ENCODE measurements at regions not wholly inside any gene's neighbourhood (a gene's known extent, or its start where the extent isn't known, plus 50 kb on each side); places are given as distances from the start of the nearest gene placed in this dataset.

DNA sequence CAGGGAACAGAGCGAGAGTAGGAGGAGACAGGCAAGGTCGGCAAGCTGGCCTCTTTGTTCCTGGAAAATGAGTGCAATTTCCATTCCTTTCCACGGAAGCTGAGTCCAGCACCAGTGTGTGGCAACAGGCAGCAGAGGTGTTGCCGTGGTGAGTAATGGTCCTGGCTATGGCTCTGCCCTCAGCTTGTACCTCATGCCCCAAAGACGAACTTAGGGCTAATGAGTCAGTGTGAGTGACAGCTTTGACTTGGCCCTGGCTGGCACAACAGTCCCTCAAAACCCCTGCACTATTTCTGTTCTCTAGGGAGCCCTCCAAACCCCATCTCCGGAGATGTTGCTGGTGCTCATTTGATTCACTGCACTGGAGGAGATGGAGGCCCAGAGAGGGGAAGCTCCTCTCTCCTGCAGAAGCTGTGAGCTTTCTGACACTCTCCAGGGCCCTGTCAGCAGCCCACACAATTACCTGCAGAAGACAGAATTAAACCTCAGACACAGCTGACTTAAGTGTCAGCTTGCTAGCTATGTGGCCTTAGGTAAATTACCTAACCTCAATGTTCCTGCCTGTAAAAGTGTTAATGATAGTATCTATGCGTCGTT is 129.9 kb downstream of the TMEM132E start:
- no peak overlapping the region for H3K4me2 ChIP-seq (ENCODE audit: insufficient read depth, low read length)
- H2AFZ ChIP-seq (ENCODE audit: low read length), result no peak overlapping the region
- TF ChIP-seq, protein P1, sequence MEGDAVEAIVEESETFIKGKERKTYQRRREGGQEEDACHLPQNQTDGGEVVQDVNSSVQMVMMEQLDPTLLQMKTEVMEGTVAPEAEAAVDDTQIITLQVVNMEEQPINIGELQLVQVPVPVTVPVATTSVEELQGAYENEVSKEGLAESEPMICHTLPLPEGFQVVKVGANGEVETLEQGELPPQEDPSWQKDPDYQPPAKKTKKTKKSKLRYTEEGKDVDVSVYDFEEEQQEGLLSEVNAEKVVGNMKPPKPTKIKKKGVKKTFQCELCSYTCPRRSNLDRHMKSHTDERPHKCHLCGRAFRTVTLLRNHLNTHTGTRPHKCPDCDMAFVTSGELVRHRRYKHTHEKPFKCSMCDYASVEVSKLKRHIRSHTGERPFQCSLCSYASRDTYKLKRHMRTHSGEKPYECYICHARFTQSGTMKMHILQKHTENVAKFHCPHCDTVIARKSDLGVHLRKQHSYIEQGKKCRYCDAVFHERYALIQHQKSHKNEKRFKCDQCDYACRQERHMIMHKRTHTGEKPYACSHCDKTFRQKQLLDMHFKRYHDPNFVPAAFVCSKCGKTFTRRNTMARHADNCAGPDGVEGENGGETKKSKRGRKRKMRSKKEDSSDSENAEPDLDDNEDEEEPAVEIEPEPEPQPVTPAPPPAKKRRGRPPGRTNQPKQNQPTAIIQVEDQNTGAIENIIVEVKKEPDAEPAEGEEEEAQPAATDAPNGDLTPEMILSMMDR (IDR thresholded peaks at IDR 0.05; ENCODE audit: extremely low read depth, low read depth, low read length), result no peak
- H3K27me3 ChIP-seq (ENCODE audit: insufficient read depth, low read length), result no peaks in the 10 kb centered on the region
- no peak overlapping the region for H3K4me3 ChIP-seq (ENCODE audit: insufficient read depth, low read length)
- H3K79me2 ChIP-seq (ENCODE audit: insufficient read depth, low read length), result no peaks in the 10 kb centered on the region
- no peaks in the 10 kb centered on the region for H3K36me3 ChIP-seq (ENCODE audit: insufficient read depth, low read length)
- no peak overlapping the region for H3K27ac ChIP-seq (ENCODE audit: low read depth, low read length)
- H3K4me1 ChIP-seq (ENCODE audit: insufficient read depth, low read length), result no peaks in the 10 kb centered on the region
- no peaks in the 10 kb centered on the region for H4K20me1 ChIP-seq (ENCODE audit: insufficient read depth, low read length)
- no peak for DNase-seq (ENCODE audit: insufficient read length, low spot score, missing footprints)
- H3K9me3 ChIP-seq (ENCODE audit: low read depth, low read length), result no peaks in the 10 kb centered on the region

DNA sequence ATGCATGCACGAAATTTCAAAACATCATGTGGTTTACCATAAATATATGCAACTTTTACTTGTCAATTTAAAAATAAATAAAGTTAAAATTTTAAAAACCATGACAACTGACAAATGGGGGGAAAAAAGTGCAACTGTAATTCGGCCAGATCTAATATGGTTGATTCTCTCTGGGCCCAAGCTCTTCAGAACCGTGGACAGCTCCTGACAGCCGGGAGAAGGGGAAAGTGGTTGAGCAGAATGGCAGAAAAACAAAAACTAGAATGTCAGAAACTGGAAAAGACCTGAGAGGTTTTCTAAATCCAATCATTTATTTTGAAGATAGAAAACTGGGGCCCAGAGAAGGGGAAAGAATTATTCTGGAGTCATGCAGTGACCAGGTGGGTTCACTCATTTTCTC is 126.6 kb downstream of the TMEM132E start:
- Histone ChIP-seq H3K4me1 (ENCODE audit: insufficient read depth, low read length) (no peaks in the 10 kb centered on the region), H3K9me3 (ENCODE audit: low read depth, low read length) (no peaks in the 10 kb centered on the region), H4K20me1 (ENCODE audit: insufficient read depth, low read length) (no peaks in the 10 kb centered on the region), H3K4me2 (ENCODE audit: insufficient read depth, low read length) (no peak overlapping the region), H3K27me3 (ENCODE audit: insufficient read depth, low read length) (no peaks in the 10 kb centered on the region), H3K27ac (ENCODE audit: low read depth, low read length) (no peak overlapping the region), H3K4me3 (ENCODE audit: insufficient read depth, low read length) (no peak overlapping the region), H2AFZ (ENCODE audit: low read length) (no peak overlapping the region), H3K36me3 (ENCODE audit: insufficient read depth, low read length) (no peaks in the 10 kb centered on the region), H3K79me2 (ENCODE audit: insufficient read depth, low read length) (no peaks in the 10 kb centered on the region)
- TF ChIP-seq, protein P1 (IDR thresholded peaks at IDR 0.05; ENCODE audit: extremely low read depth, low read depth, low read length), result no peak
- no peak for DNase-seq (ENCODE audit: insufficient read length, low spot score, missing footprints)

DNA sequence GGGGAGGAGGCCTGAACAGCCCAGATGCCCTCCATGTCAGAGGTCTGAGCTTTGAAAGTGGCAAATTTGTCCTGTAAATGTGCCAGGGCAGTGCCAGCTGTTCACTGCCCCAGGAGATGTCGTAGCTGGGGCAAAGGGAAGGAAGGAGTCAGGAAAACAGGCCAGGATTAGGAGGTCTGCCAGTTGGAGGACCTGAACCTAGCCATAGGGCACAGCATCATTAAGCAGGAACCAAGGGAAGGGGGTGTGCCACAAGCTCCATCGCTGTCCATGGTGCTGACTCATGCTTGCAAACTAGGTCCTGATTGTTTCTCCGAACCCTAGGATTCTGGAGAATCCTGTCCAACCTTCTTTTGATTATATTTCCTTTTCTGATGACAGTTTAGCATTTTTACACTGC is 124.2 kb downstream of the TMEM132E start:
- Histone ChIP-seq H3K27me3 (ENCODE audit: insufficient read depth, low read length) (no peaks in the 10 kb centered on the region), H3K4me3 (ENCODE audit: insufficient read depth, low read length) (no peak overlapping the region), H3K27ac (ENCODE audit: low read depth, low read length) (no peak overlapping the region), H3K4me1 (ENCODE audit: insufficient read depth, low read length) (no peaks in the 10 kb centered on the region), H2AFZ (ENCODE audit: low read length) (no peak overlapping the region), H4K20me1 (ENCODE audit: insufficient read depth, low read length) (no peaks in the 10 kb centered on the region), H3K79me2 (ENCODE audit: insufficient read depth, low read length) (no peaks in the 10 kb centered on the region), H3K36me3 (ENCODE audit: insufficient read depth, low read length) (no peaks in the 10 kb centered on the region), H3K9me3 (ENCODE audit: low read depth, low read length) (no peaks in the 10 kb centered on the region), H3K4me2 (ENCODE audit: insufficient read depth, low read length) (no peak overlapping the region)
- TF ChIP-seq, protein P1 (IDR thresholded peaks at IDR 0.05; ENCODE audit: extremely low read depth, low read depth, low read length), result no peak
- DNase-seq (ENCODE audit: insufficient read length, low spot score, missing footprints), result no peak

DNA sequence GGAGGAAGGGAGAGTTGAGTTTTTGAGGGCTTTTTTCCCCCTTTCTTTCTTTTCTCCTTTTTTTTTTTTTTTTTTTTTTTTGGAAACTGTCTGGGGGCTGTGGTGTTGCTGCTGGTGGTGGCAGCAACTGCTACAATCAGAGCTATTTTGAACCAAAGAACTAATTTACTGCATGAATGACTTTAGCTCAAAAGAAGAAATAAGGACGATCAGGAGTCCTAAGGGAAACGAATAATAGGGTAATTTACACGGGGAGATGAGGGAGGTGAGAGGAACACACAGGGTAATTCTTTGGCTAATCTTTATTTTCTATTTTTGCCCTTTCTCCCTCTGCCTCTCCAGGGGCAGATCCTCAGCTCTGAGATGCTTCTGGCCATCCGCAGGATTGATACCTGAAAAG is 119.8 kb downstream of the TMEM132E start:
- Histone ChIP-seq H3K4me2 (ENCODE audit: insufficient read depth, low read length) (no peak overlapping the region), H3K36me3 (ENCODE audit: insufficient read depth, low read length) (no peaks in the 10 kb centered on the region), H3K79me2 (ENCODE audit: insufficient read depth, low read length) (no peaks in the 10 kb centered on the region), H3K4me1 (ENCODE audit: insufficient read depth, low read length) (no peaks in the 10 kb centered on the region), H3K9me3 (ENCODE audit: low read depth, low read length) (no peaks in the 10 kb centered on the region), H2AFZ (ENCODE audit: low read length) (no peak overlapping the region), H3K27me3 (ENCODE audit: insufficient read depth, low read length) (no peaks in the 10 kb centered on the region), H4K20me1 (ENCODE audit: insufficient read depth, low read length) (no peaks in the 10 kb centered on the region), H3K4me3 (ENCODE audit: insufficient read depth, low read length) (no peak overlapping the region), H3K27ac (ENCODE audit: low read depth, low read length) (no peak overlapping the region)
- DNase-seq (ENCODE audit: insufficient read length, low spot score, missing footprints), result no peak
- TF ChIP-seq, protein P1 (IDR thresholded peaks at IDR 0.05; ENCODE audit: extremely low read depth, low read depth, low read length), result no peak

All from osteoblast (primary cell).